Muscle of arm (tissue), 1 donor: ENCODE measurements at regions not wholly inside any gene's neighbourhood (a gene's known extent, or its start where the extent isn't known, plus 50 kb on each side); places are given as distances from the start of the nearest gene placed in this dataset.
"Not testable (repeated sequence)": the region's sequence is repeated elsewhere in the genome, so short reads cannot be mapped to it uniquely, and the experiment has no call there.

Experiments
- DNase-seq: peaks from one replicate; pipeline ENCODE4 v3.0.0-alpha.2; 2013

- DNase-seq = no peak
Measured at GRCh38 chr4:53920116-53920515, 144.3 kb downstream of the CHIC2 start.

DNA sequence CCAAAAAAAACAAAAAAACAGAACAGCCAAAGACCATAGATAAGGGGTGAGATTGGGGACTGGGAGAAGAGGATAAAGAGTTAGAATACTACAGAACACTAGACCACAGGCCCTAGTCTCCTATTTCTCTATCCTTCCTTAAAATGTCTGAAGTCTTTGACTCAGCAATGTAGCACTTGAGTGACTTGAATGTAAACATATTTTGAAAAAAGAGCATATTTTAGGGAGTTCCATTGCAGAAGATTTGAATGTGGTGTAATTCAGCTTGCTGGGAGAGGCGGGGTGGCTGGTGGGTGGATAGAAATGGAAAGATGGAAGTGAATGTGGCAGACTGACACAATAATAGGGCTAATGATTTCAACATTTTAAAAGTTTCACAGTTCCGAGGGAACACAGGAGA is 144.9 kb downstream of the CHIC2 start:
- DNase-seq = no peak

- no peak for DNase-seq
Measured at GRCh38 chr4:53917729-53918128, 146.7 kb downstream of the CHIC2 start.

DNA sequence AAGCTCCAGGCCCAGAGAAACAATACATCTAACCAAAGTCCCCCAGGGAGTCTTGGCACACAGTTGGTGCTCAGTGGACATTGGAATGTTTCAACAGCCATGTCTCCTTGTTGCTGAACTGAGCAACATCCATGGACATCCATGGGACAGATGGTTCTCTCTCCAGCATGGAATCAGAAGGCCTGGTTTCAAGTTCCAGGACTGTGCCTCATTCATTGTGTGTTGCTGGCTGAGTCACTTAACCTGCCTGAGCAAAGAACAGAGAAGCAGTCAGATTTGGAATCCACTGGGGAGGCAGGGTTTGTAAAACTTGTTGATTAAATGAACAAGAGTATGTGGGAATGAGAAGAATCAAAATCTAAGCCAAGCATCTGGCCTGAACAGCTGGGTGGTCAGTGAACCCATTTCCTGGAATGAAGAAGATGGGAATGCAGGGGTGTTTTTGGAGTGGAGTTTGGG is 147.9 kb downstream of the CHIC2 start:
- DNase-seq = no peak

- no peak for DNase-seq
Measured at GRCh38 chr4:53914313-53915016, 149.9 kb downstream of the CHIC2 start.

DNA sequence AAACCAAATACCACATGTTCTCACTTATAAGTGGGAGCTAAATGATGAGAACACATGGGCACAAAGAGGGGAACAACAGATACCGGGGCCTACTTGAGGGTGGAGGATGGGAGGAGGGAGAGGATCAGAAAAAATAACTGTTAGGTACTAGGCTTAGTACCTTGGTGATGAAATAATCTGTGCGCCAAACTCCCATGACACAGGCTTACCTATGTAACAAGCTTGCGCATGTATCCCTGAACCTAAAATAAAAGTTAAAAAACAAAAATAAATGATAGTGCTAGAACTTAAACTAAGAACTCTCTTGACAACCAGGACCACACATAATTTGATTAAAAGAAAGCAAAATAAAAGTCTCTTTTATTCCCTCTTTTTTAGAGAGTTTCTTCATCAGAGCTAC is 150.6 kb downstream of the CHIC2 start:
- no peak for DNase-seq

DNA sequence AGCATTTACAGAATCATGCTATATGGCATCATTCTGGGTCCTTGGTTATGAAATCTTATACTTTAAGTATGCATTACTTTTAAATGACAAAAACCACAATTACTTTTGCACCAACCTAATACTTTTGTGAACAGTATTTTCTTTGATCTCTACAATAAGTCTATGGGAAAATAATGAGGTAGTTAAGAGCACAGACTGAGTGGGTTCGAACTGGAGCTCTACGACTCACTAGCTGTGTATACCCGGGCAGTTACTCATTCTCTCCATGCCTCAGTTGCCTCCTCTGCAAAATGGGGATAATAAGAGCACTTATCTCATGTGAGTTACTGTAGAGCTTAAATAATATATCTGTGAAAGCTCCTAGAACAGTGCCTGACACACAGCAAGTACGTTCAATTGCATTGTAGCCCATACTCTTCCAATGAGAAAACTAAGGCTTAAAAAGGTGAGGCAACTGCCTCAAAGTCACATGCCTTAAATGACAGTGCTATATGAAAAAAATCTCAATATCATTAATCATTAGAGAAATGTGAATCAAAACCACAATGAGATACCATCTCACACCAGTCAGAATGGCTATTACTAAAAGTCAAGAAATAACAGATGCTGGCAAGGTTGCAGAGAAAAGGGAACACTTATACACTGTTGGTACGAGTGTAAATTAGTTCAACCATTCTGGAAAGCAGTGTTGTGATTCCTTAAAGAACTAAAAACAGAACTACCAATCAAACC is 151.5 kb downstream of the CHIC2 start:
- DNase-seq = no peak

- DNase-seq = no peak
Measured at GRCh38 chr4:53908661-53909078, 155.7 kb downstream of the CHIC2 start.

DNA sequence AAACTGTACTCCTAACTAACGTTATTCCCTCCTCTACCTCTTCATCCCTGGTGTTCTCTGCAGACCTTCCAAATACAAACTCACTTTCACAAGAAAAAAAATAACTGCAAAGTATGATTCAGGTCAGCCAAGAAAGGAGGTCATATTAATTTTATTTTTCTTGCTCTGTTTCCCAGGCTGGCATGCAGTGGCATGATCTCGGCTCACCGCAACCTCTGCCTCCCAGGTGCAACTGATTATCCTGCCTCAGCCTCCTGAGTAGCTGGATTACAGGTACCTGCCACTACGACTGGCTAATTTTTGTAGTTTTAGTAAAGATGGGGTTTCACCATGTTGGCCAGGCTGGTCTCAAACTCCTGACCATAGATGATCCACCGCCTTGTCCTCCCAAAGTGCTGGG is 156.6 kb downstream of the CHIC2 start:
- DNase-seq = no peak

DNA sequence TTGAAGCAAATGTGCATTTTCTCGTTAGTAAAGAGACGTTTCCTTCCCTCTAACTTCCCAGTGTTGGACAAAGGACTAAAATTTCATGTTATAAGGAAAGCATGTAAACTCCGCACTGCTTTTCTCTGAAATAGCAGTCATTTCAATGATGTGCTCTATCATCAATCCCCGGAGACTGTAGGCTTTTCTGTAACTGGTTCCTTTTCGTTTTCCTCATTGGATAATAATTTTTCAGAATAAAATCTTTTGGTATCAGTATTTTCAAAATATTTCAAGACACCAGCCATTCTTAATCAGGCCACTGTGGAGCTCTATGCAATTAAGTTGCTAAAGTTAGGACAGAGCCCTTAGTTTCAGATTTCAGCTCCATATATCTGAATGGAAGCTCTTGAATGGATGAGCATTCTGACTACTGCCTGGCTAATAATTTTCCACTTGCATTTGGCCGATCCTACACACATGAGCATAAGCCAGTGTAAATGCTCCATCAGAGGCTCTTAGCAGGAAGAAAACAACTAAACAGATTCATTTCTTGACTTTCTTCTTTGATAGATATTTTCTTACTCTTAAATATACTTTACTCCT is 157.7 kb downstream of the CHIC2 start:
- DNase-seq = peak; percentile 56

- peak; percentile 76 for DNase-seq
Measured at GRCh38 chr4:53905941-53906377, 158.4 kb downstream of the CHIC2 start.

- no peak for DNase-seq
Measured at GRCh38 chr4:53905276-53905940, 159.0 kb downstream of the CHIC2 start.

DNA sequence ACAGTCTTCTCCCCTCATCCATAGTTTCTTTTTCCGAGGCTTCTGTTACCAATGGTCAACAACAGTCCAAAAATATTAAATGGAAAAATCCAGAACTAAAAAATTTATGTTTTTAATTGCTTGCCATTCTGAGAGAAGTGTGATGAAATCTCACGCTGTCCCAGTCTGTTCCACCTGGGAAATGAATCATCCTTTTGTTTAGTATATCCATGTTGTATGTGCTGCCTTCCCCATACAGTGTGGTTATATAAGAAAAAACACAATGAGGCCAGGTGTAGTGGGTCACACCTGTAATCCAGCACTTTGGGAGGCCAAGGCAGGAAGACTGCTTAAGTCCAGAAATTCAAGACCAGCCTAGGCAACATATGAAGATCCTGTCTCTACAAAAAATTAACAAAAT is 161.6 kb downstream of the CHIC2 start:
- DNase-seq = no peak

- no peak for DNase-seq
Measured at GRCh38 chr4:53900271-53900649, 164.1 kb downstream of the CHIC2 start.

GRCh38 chr4:53899586-53900270 is 164.7 kb downstream of the CHIC2 start:
- peak; percentile 65 for DNase-seq

GRCh38 chr4:53895137-53895536 is 169.3 kb downstream of the CHIC2 start:
- DNase-seq = no peak

- no peak for DNase-seq
Measured at GRCh38 chr4:53890461-53890860, 173.9 kb downstream of the CHIC2 start.

GRCh38 chr4:53889326-53890055 is 174.9 kb downstream of the CHIC2 start:
- peak; percentile 45 for DNase-seq

- no peak for DNase-seq
Measured at GRCh38 chr4:53886090-53886489, 178.3 kb downstream of the CHIC2 start.

DNA sequence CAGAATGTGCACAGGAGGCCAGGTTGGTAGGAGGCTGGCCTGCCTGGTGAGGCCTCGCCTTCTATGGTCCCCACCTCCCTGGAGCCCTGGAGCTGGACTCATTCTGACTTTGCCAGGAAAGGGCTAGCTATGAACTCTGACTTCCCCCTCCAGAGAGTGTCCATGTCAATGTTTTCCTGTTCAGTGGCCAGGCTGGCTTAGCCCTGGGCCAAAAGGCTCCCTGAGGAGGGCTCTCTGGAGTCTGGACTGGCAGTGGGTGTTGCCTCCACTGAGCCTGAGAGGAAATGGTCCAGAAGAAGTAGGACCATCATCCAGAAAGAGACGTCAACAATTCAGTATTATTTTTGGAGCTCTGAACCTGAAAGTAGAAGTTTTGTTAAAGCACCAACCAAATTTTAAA is 178.7 kb downstream of the CHIC2 start:
- DNase-seq = no peak

DNA sequence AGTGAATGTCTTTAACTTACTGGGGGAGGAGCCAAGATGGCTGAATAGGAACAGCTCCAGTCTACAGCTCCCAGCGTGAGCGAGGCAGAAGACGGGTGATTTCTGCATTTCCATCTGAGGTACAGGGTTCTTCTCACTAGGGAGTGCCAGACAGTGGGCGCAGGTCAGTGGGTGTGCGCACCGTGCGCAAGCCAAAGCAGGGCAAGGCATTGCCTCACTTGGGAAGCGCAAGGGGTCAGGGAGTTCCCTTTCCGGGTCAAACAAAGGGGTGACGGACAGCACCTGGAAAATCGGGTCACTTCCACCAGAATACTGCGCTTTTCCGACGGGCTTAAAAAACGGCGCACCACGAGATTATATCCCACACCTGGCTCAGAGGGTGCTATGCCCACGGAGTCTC is 187.3 kb downstream of the CHIC2 start:
- DNase-seq = not testable (repeated sequence)
